Neuron (in vitro differentiated cells): ENCODE measurements at regions not wholly inside any gene's neighbourhood (a gene's known extent, or its start where the extent isn't known, plus 50 kb on each side); places are given as distances from the start of the nearest gene placed in this dataset.

Experiments
- H2AFZ ChIP-seq: one replicate; pipeline ENCODE4 v1.6.1; 2013; ENCODE audit warnings: low read depth, mild to moderate bottlenecking, inconsistent platforms, low read length, moderate library complexity
- H3K27me3 ChIP-seq: one replicate; pipeline ENCODE4 v1.6.1; 2013; ENCODE audit warnings: low read length; ENCODE audit not compliant: insufficient read depth
- H3K36me3 ChIP-seq: one replicate; pipeline ENCODE4 v1.6.1; 2013; ENCODE audit warnings: low read length; ENCODE audit not compliant: insufficient read depth
- H3K4me1 ChIP-seq: one replicate; pipeline ENCODE4 v1.6.1; 2013; ENCODE audit warnings: low read length; ENCODE audit not compliant: insufficient read depth
- H3K4me3 ChIP-seq: 2 replicates; pipeline ENCODE4 v1.5.1; 2013; ENCODE audit warnings: mild to moderate bottlenecking, low read length, moderate library complexity
- H3K9me3 ChIP-seq: one replicate; pipeline ENCODE4 v1.6.1; 2013; ENCODE audit warnings: low read length

- H3K4me3 ChIP-seq: no peak overlapping the region
- no peaks in the 10 kb centered on the region for H3K36me3 ChIP-seq
- no peaks in the 10 kb centered on the region for H3K4me1 ChIP-seq
- no peaks in the 10 kb centered on the region for H3K27me3 ChIP-seq
- no peaks in the 10 kb centered on the region for H3K9me3 ChIP-seq
- H2AFZ ChIP-seq: no peak overlapping the region
Observed at GRCh38 chr3:30368978-30369377, 237.4 kb upstream of the TGFBR2 start.

- H3K4me3 ChIP-seq: no peak overlapping the region
- no peak overlapping the region for H2AFZ ChIP-seq
- H3K9me3 ChIP-seq: no peaks in the 10 kb centered on the region
- no peaks in the 10 kb centered on the region for H3K36me3 ChIP-seq
- no peaks in the 10 kb centered on the region for H3K27me3 ChIP-seq
- no peaks in the 10 kb centered on the region for H3K4me1 ChIP-seq
Observed at GRCh38 chr3:30370681-30371271, 235.6 kb upstream of the TGFBR2 start.

- Histone ChIP-seq H3K27me3 (no peaks in the 10 kb centered on the region), H2AFZ (no peak overlapping the region)
Observed at GRCh38 chr3:30372837-30373236, 233.6 kb upstream of the TGFBR2 start.

GRCh38 chr3:30384546-30385072 is 221.8 kb upstream of the TGFBR2 start:
- Histone ChIP-seq H3K27me3 (no peaks in the 10 kb centered on the region), H2AFZ (no peak overlapping the region)

More at GRCh38 chr3:30372837-30373236, 233.6 kb upstream of the TGFBR2 start:
- Histone ChIP-seq H3K9me3 (no peaks in the 10 kb centered on the region), H3K4me1 (no peaks in the 10 kb centered on the region), H3K36me3 (no peaks in the 10 kb centered on the region), H3K4me3 (no peak overlapping the region)

GRCh38 chr3:30393079-30393478 is 213.3 kb upstream of the TGFBR2 start:
- Histone ChIP-seq H3K36me3 (no peaks in the 10 kb centered on the region), H3K9me3 (no peaks in the 10 kb centered on the region), H2AFZ (no peak overlapping the region), H3K4me3 (no peak overlapping the region), H3K27me3 (no peaks in the 10 kb centered on the region), H3K4me1 (no peaks in the 10 kb centered on the region)

More at GRCh38 chr3:30384546-30385072, 221.8 kb upstream of the TGFBR2 start:
- H3K9me3 ChIP-seq: no peaks in the 10 kb centered on the region
- no peaks in the 10 kb centered on the region for H3K4me1 ChIP-seq
- H3K4me3 ChIP-seq: no peak overlapping the region
- H3K36me3 ChIP-seq: no peaks in the 10 kb centered on the region

- Histone ChIP-seq H2AFZ (no peak overlapping the region), H3K4me1 (no peaks in the 10 kb centered on the region), H3K36me3 (no peaks in the 10 kb centered on the region), H3K27me3 (no peaks in the 10 kb centered on the region), H3K9me3 (no peaks in the 10 kb centered on the region), H3K4me3 (no peak overlapping the region)
Observed at GRCh38 chr3:30397030-30397429, 209.4 kb upstream of the TGFBR2 start.

GRCh38 chr3:30399394-30400181 is 206.8 kb upstream of the TGFBR2 start:
- H3K36me3 ChIP-seq: no peaks in the 10 kb centered on the region
- H3K9me3 ChIP-seq: no peaks in the 10 kb centered on the region
- no peaks in the 10 kb centered on the region for H3K27me3 ChIP-seq
- H3K4me3 ChIP-seq: no peak overlapping the region
- H3K4me1 ChIP-seq: no peaks in the 10 kb centered on the region
- H2AFZ ChIP-seq: no peak overlapping the region

GRCh38 chr3:30400926-30401325 is 205.5 kb upstream of the TGFBR2 start:
- Histone ChIP-seq H3K27me3 (no peaks in the 10 kb centered on the region), H3K36me3 (no peaks in the 10 kb centered on the region), H3K4me3 (no peak overlapping the region), H3K9me3 (no peaks in the 10 kb centered on the region), H3K4me1 (no peaks in the 10 kb centered on the region), H2AFZ (no peak overlapping the region)

- Histone ChIP-seq H3K36me3 (no peaks in the 10 kb centered on the region), H2AFZ (no peak overlapping the region), H3K27me3 (no peaks in the 10 kb centered on the region), H3K9me3 (no peaks in the 10 kb centered on the region), H3K4me3 (no peak overlapping the region), H3K4me1 (no peaks in the 10 kb centered on the region)
Observed at GRCh38 chr3:30401971-30402370, 204.4 kb upstream of the TGFBR2 start.

GRCh38 chr3:30407651-30408050 is 198.8 kb upstream of the TGFBR2 start:
- Histone ChIP-seq H3K9me3 (no peaks in the 10 kb centered on the region), H2AFZ (no peak overlapping the region), H3K27me3 (no peaks in the 10 kb centered on the region), H3K4me1 (no peaks in the 10 kb centered on the region), H3K4me3 (no peak overlapping the region), H3K36me3 (no peaks in the 10 kb centered on the region)

GRCh38 chr3:30408105-30408557 is 198.3 kb upstream of the TGFBR2 start:
- H3K4me1 ChIP-seq: no peaks in the 10 kb centered on the region
- no peaks in the 10 kb centered on the region for H3K9me3 ChIP-seq
- H3K27me3 ChIP-seq: no peaks in the 10 kb centered on the region
- H2AFZ ChIP-seq: no peak overlapping the region
- H3K4me3 ChIP-seq: no peak overlapping the region
- H3K36me3 ChIP-seq: no peaks in the 10 kb centered on the region

GRCh38 chr3:30418443-30418842 is 188.0 kb upstream of the TGFBR2 start:
- no peaks in the 10 kb centered on the region for H3K27me3 ChIP-seq
- H3K4me1 ChIP-seq: no peaks in the 10 kb centered on the region
- no peaks in the 10 kb centered on the region for H3K36me3 ChIP-seq
- no peak overlapping the region for H2AFZ ChIP-seq
- no peak overlapping the region for H3K4me3 ChIP-seq
- H3K9me3 ChIP-seq: no peaks in the 10 kb centered on the region

- Histone ChIP-seq H3K9me3 (no peaks in the 10 kb centered on the region), H3K4me1 (no peaks in the 10 kb centered on the region), H2AFZ (no peak overlapping the region), H3K4me3 (no peak overlapping the region), H3K27me3 (no peaks in the 10 kb centered on the region), H3K36me3 (no peaks in the 10 kb centered on the region)
Observed at GRCh38 chr3:30421266-30421665, 185.1 kb upstream of the TGFBR2 start.
